Loucy (cell line): ENCODE measurements at regions not wholly inside any gene's neighbourhood (a gene's known extent, or its start where the extent isn't known, plus 50 kb on each side); places are given as distances from the start of the nearest gene placed in this dataset.

Experiments
- H2AFZ ChIP-seq: fragments of 200-600 bp; sonication (generic); 2 replicates; pipeline ENCODE4 v1.6.0; 2016; ENCODE audit warnings: antibody characterized with exemption, mild to moderate bottlenecking, low read length, moderate library complexity
- H3F3A ChIP-seq: fragments of 200-600 bp; 2 replicates; pipeline ENCODE4 v1.6.0; 2016; ENCODE audit warnings: antibody characterized with exemption, low read depth, mild to moderate bottlenecking
- H3K27me3 ChIP-seq: fragments of 200-600 bp; sonication (generic); 2 replicates; pipeline ENCODE4 v1.6.1; 2014; ENCODE audit warnings: low read length, mild to moderate bottlenecking; ENCODE audit not compliant: insufficient read depth, poor library complexity, severe bottlenecking
- H3K36me3 ChIP-seq: fragments of 200-600 bp; sonication (generic); 2 replicates; pipeline ENCODE4 v1.6.1; 2016; ENCODE audit warnings: low read length; ENCODE audit not compliant: insufficient read depth
- H3K4me1 ChIP-seq: fragments of 200-600 bp; sonication (generic); 2 replicates; pipeline ENCODE4 v1.5.1; 2014; ENCODE audit warnings: low read length, mild to moderate bottlenecking; ENCODE audit not compliant: insufficient read depth, poor library complexity, severe bottlenecking
- H3K4me2 ChIP-seq: fragments of 200-600 bp; sonication (generic); 2 replicates; pipeline ENCODE4 v1.6.0; 2014; ENCODE audit warnings: antibody characterized with exemption, low read length, low read depth, mild to moderate bottlenecking; ENCODE audit not compliant: poor library complexity, severe bottlenecking
- H3K4me3 ChIP-seq: fragments of 200-600 bp; sonication (generic); 2 replicates; pipeline ENCODE4 v1.5.1; 2014; ENCODE audit warnings: low read length, mild to moderate bottlenecking, mixed read lengths; ENCODE audit not compliant: poor library complexity, severe bottlenecking
- H3K79me2 ChIP-seq: fragments of 200-600 bp; sonication (generic); 2 replicates; pipeline ENCODE4 v1.6.1; 2014; ENCODE audit warnings: low read length; ENCODE audit not compliant: insufficient read depth
- H3K9ac ChIP-seq: fragments of 200-600 bp; sonication (generic); 2 replicates; pipeline ENCODE4 v1.6.0; 2014; ENCODE audit warnings: mild to moderate bottlenecking, low read depth, low read length, moderate library complexity; ENCODE audit not compliant: poor library complexity, severe bottlenecking
- H3K9me2 ChIP-seq: fragments of 200-600 bp; sonication (generic); replicated peaks from 2 replicates; pipeline ENCODE4 v1.6.1; 2016; ENCODE audit warnings: low read depth, low read length, mixed read lengths
- H3K9me3 ChIP-seq: fragments of 200-600 bp; sonication (generic); 2 replicates; pipeline ENCODE4 v1.6.1; 2014; ENCODE audit warnings: mild to moderate bottlenecking, antibody characterized with exemption, low read length, low read depth; ENCODE audit not compliant: insufficient read depth
- H4K20me1 ChIP-seq: fragments of 200-600 bp; sonication (generic); 2 replicates; pipeline ENCODE4 v1.6.0; 2014; ENCODE audit warnings: antibody characterized with exemption, low read length, mild to moderate bottlenecking; ENCODE audit not compliant: insufficient read depth, poor library complexity, severe bottlenecking
- CTCF ChIP-seq: fragments of 200-600 bp; sonication (generic); conservative IDR thresholded peaks from 2 replicates; pipeline ENCODE4 v1.5.1; 2014; ENCODE audit warnings: mild to moderate bottlenecking, antibody characterized with exemption, low read length
- EZH2phosphoT487 ChIP-seq: fragments of 200-600 bp; IDR thresholded peaks from 2 replicates; pipeline ENCODE4 v1.6.1; 2018; ENCODE audit warnings: antibody characterized with exemption, mild to moderate bottlenecking, moderate library complexity, borderline replicate concordance

DNA sequence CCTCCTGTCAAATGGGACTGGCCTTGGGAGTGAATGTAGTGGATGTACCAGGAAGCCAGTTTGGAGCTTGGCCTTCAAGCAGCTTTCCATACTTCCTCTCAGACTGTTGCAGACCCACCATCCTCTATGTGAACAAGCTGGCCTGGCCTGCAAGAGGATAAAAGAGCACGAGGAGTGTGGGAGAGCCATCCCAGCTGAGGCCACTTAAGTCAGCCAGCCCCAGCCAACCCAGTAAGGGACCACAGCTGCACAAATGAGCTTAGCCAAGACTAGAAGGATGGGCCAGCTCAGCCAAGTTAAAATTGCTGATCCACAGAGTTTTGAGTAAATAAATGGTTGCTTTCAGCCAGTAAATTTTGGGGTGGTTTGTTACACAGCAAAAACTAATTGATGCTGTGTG is 156.9 kb upstream of the SOX4 start:
- no peak for TF ChIP-seq CTCF
- H3K27me3 ChIP-seq: no peaks in the 10 kb centered on the region
- H3K9me2 ChIP-seq: no peaks in the 10 kb centered on the region
- no peaks in the 10 kb centered on the region for H4K20me1 ChIP-seq
- H2AFZ ChIP-seq: no peak overlapping the region
- peaks cover 51% of the 10 kb centered on the region for H3K4me1 ChIP-seq
- H3K79me2 ChIP-seq: no peaks in the 10 kb centered on the region
- no peaks in the 10 kb centered on the region for H3K9me3 ChIP-seq
- H3K36me3 ChIP-seq: no peaks in the 10 kb centered on the region
- no peak overlapping the region for H3K4me3 ChIP-seq
- H3K9ac ChIP-seq: no peak overlapping the region
- H3K4me2 ChIP-seq: no peak overlapping the region
- H3F3A ChIP-seq: peaks cover 9% of the 10 kb centered on the region

- peak overlapping the region; percentile 77 for H3K4me2 ChIP-seq
Observed at GRCh38 chr6:21437581-21437980, 156.0 kb upstream of the SOX4 start.

DNA sequence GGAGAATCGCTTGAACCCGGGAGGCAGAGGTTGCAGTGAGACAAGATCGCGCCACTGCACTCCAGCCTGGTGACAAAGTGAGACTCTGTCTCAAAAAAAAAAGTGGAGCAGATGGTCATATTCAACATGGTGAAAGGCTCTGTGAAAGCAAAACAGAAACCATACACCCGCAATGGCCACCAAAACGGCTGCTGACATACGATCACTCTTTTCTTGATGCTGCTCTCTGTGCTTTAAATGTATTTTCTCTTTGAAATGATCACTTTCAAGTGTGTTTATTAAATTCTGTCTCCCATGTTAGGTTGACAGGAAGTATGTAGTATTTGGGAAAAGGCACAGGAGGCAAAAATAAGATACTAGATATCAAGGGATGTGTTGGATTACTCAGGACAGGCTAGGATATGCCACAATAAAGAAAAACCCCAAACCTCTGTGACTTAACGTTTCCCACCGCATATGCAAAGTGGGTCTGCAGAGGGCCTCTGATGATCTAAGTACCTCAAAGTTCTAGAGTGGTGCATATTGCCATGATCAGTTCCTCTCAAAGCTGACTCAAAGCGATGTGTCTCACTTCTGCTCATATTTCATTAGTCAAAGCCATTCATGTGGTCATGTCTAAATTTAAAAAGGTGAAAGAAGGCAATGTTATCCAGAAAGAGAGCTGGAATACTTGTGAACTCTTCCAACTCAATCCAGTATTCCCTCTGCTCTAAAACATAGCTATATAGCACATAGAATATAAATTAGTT is 155.1 kb upstream of the SOX4 start:
- Histone ChIP-seq H4K20me1 (no peaks in the 10 kb centered on the region), H3K9me3 (no peaks in the 10 kb centered on the region), H3K79me2 (no peaks in the 10 kb centered on the region), H3K9ac (peak overlapping the region; percentile 49), H3K4me2 (peak overlapping the region; percentile 77), H3K4me3 (peak overlapping the region; percentile 65), H3K36me3 (no peaks in the 10 kb centered on the region), H3K4me1 (peaks cover 69% of the 10 kb centered on the region), H2AFZ (peak overlapping the region; percentile 28; the same call in 1 of the 2 replicates), H3K9me2 (no peaks in the 10 kb centered on the region), H3F3A (peaks cover 9% of the 10 kb centered on the region), H3K27me3 (no peaks in the 10 kb centered on the region)
- no peak for TF ChIP-seq EZH2phosphoT487

More at GRCh38 chr6:21437581-21437980, 156.0 kb upstream of the SOX4 start:
- TF ChIP-seq CTCF: no peak
- TF ChIP-seq EZH2phosphoT487: no peak
- peaks cover 9% of the 10 kb centered on the region for H3F3A ChIP-seq
- no peaks in the 10 kb centered on the region for H3K79me2 ChIP-seq
- H3K27me3 ChIP-seq: no peaks in the 10 kb centered on the region
- peaks cover 61% of the 10 kb centered on the region for H3K4me1 ChIP-seq
- H3K9me3 ChIP-seq: no peaks in the 10 kb centered on the region
- no peak overlapping the region for H2AFZ ChIP-seq
- H3K4me3 ChIP-seq: peak overlapping the region; percentile 65
- H3K9ac ChIP-seq: peak overlapping the region; percentile 49
- H3K36me3 ChIP-seq: no peaks in the 10 kb centered on the region
- H4K20me1 ChIP-seq: no peaks in the 10 kb centered on the region
- no peaks in the 10 kb centered on the region for H3K9me2 ChIP-seq

DNA sequence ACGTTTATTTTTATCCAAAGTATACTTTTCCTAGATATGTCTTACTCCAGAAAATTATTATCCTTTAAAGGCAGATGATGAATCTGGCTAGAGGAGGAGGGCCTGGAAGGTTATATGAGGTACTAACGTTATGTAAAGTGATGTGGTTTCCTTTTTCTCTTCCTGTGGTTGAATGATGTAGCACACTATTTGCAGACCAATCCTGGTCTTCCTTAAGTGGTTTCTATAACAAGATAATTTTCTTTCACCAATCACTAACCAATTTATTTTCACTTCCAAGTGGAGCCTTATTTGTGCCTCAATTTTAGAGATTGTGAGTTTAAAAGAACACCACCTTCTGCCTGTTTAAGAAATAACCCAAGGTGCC is 154.6 kb upstream of the SOX4 start:
- H3K4me1 ChIP-seq: peaks cover 69% of the 10 kb centered on the region
- peak overlapping the region; percentile 77 for H3K4me2 ChIP-seq
- H2AFZ ChIP-seq: no peak overlapping the region
- no peaks in the 10 kb centered on the region for H3K36me3 ChIP-seq
- TF ChIP-seq EZH2phosphoT487 (no peak), CTCF (no peak)
- H3K79me2 ChIP-seq: no peaks in the 10 kb centered on the region
- no peaks in the 10 kb centered on the region for H3K27me3 ChIP-seq
- H3F3A ChIP-seq: peaks cover 9% of the 10 kb centered on the region
- H3K9ac ChIP-seq: peak overlapping the region; percentile 42
- H3K9me2 ChIP-seq: no peaks in the 10 kb centered on the region
- no peaks in the 10 kb centered on the region for H3K9me3 ChIP-seq
- peak overlapping the region; percentile 65 for H3K4me3 ChIP-seq
- H4K20me1 ChIP-seq: no peaks in the 10 kb centered on the region
